GM12878 (cell line): ENCODE measurements at regions not wholly inside any gene's neighbourhood (a gene's known extent, or its start where the extent isn't known, plus 50 kb on each side); places are given as distances from the start of the nearest gene placed in this dataset.
"Not testable (repeated sequence)": the region's sequence is repeated elsewhere in the genome, so short reads cannot be mapped to it uniquely, and the experiment has no call there.

Experiments used
- ATAC-seq: fragments of 200-7000 bp; cut with Tn5 transposase; 3 replicates; pipeline ENCODE4 v1.9.1; 2020; ENCODE audit warnings: mild to moderate bottlenecking, moderate library complexity
- BruUV-seq: library from RNA; stranded (reverse); fragments of 400-500 nt; replicated peaks from 2 replicates; lab custom pipeline; 2021; lab: Mats Ljungman, UMichigan
- CTCF ChIA-PET: fragments of 300-600 bp; sonication (Branson Sonifier 250); formaldehyde crosslinking; extraction: SDS; loops from one replicate; lab custom pipeline; 2021; ENCODE audit warnings: inconsistent platforms; lab: Yijun Ruan, JAX
- POLR2A ChIA-PET: fragments of 350-600 bp; formaldehyde crosslinking; extraction: SDS; loops from one replicate; lab custom pipeline; 2021; ENCODE audit warnings: inconsistent platforms; lab: Charles Lee
- RAD21 ChIA-PET: fragments of 300-600 bp; sonication (Branson Sonifier 250); formaldehyde crosslinking; loops from one replicate; lab custom pipeline; 2023; ENCODE audit warnings: antibody characterized with exemption; ENCODE audit not compliant: unreplicated experiment; lab: Charles Lee
- SMC1A ChIA-PET: fragments of 300-600 bp; sonication (Branson Sonifier 250); formaldehyde crosslinking; loops from one replicate; lab custom pipeline; 2023; ENCODE audit not compliant: unreplicated experiment, uncharacterized antibody; lab: Charles Lee
- DNase-seq: peaks from one replicate; pipeline ENCODE4 v3.0.0-alpha.2; 2011; ENCODE audit warnings: low read depth, low spot score
- FAIRE-seq: peaks from 3 replicates; lab custom pipeline; 2011; peaks lifted over from hg19 to GRCh38; lab: Jason Lieb, UNC
- H2AFZ ChIP-seq: 2 replicates; pipeline ENCODE4 v1.6.0; 2011; ENCODE audit warnings: low read depth, low read length, control low read depth; ENCODE audit not compliant: control insufficient read depth
- H3K27ac ChIP-seq: 2 replicates; pipeline ENCODE4 v1.5.1; 2011; ENCODE audit warnings: control low read depth; ENCODE audit not compliant: control insufficient read depth, insufficient read depth
- H3K27me3 ChIP-seq, 2 experiments: replicated peaks in 1 of 2; 2 replicates each; pipeline versions ENCODE4 v1.6.0 to v1.6.1; 2011; ENCODE audit warnings: low read length in 1 of 2; ENCODE audit not compliant: control insufficient read depth in 2 of 2, insufficient read depth in 2 of 2
- H3K36me3 ChIP-seq, 2 experiments: 2 replicates each; pipeline ENCODE4 v1.5.1; 2011; ENCODE audit warnings: low read length in 1 of 2; ENCODE audit not compliant: control insufficient read depth in 2 of 2, insufficient read depth in 2 of 2
- H3K4me1 ChIP-seq: 2 replicates; pipeline ENCODE4 v1.6.1; 2011; ENCODE audit warnings: mild to moderate bottlenecking, low read length, moderate library complexity, mixed read lengths; ENCODE audit not compliant: control insufficient read depth, insufficient read depth
- H3K4me2 ChIP-seq: 2 replicates; pipeline ENCODE4 v1.6.0; 2011; ENCODE audit warnings: control low read depth; ENCODE audit not compliant: control insufficient read depth, insufficient read depth
- H3K4me3 ChIP-seq: fragments of 200-600 bp; sonication (generic); 2 replicates; pipeline ENCODE4 v1.5.1; 2016
- H3K79me2 ChIP-seq: 2 replicates; pipeline ENCODE4 v1.6.0; 2011; ENCODE audit warnings: low read length; ENCODE audit not compliant: control insufficient read depth, insufficient read depth
- H3K9ac ChIP-seq: 2 replicates; pipeline ENCODE4 v1.8.0; 2011; ENCODE audit warnings: low read length, control low read depth, mixed read lengths; ENCODE audit not compliant: control insufficient read depth, insufficient read depth
- H3K9me3 ChIP-seq: replicated peaks from 3 replicates; pipeline ENCODE4 v1.5.1; 2011; ENCODE audit warnings: mild to moderate bottlenecking, low read length; ENCODE audit not compliant: control insufficient read depth, insufficient read depth
- H4K20me1 ChIP-seq: 2 replicates; pipeline ENCODE4 v1.6.0; 2011; ENCODE audit not compliant: control insufficient read depth, insufficient read depth
- BCL11A ChIP-seq: IDR thresholded peaks from 2 replicates; pipeline ENCODE4 v1.6.1; 2011; ENCODE audit warnings: low read depth, low read length
- IKZF2 ChIP-seq, 2 experiments: fragments of 450-650 bp; IDR thresholded peaks; 2 replicates each; pipeline ENCODE4 v1.6.1; 2017; ENCODE audit warnings: mild to moderate bottlenecking in 2 of 2, moderate library complexity in 2 of 2
- NFYB ChIP-seq: IDR thresholded peaks from 2 replicates; pipeline ENCODE4 v1.6.1; 2011; ENCODE audit warnings: low read depth, mild to moderate bottlenecking, low read length, improper control_type of control experiment, moderate library complexity; ENCODE audit not compliant: insufficient read depth
- RUNX3 ChIP-seq: IDR thresholded peaks from 2 replicates; pipeline ENCODE4 v1.6.1; 2012; ENCODE audit warnings: low read length, inconsistent platforms
- SUPT20H ChIP-seq: IDR thresholded peaks from 2 replicates; pipeline ENCODE4 v1.6.1; 2011; ENCODE audit warnings: low read depth, mild to moderate bottlenecking, low read length, moderate library complexity, borderline replicate concordance; ENCODE audit not compliant: control insufficient read depth
- WGBS: methylation state at CpG from one replicate; pipeline ENCODE4 v1.1.6; 2016; ENCODE audit warnings: low lambda C conversion rate; ENCODE audit not compliant: insufficient replicate concordance, insufficient coverage; ENCODE audit errors: missing lambda C conversion rate; 5-methylcytosine and 5-hydroxymethylcytosine counted together
- in situ Hi-C: fragments of 300-500 bp; cut with MboI; formaldehyde crosslinking; loops from 9 replicates; pipeline ENCODE4 v1.14.3; 2018; ENCODE audit warnings: mixed read lengths
- intact Hi-C: fragments of 100-400 bp; cut with micrococcal nuclease; formaldehyde crosslinking; loops from one replicate; pipeline ENCODE4 v1.14.2; 2022; ENCODE audit not compliant: unreplicated experiment
- TF ChIP-seq, protein P1 (sequence below): fragments of 150-350 bp; IDR thresholded peaks from 2 replicates; pipeline ENCODE4 v1.6.1; 2016; ENCODE audit warnings: low read depth, low read length

DNA sequence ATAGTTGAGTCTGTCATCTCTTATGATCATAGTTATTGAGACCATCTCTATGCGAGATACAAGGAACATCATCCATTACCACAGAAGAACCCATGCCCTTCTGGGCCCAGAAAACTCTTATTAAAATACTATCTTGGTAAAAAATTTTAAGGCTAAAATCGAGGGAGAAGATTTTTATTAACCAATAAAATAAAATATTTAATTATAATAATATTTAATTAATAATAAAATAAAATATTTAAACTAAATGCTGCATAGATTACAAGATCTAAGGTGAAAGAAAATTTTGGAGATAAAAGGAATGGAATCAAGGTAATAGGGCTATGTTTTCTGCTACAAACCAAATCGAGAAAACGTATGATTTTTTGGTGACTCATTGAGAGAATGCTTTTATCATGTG is 540.2 kb downstream of the KCNH5 start (continued):
- TF ChIP-seq IKZF2 (IDR thresholded peaks at IDR 0.05) = no peak
- TF ChIP-seq, protein P1, sequence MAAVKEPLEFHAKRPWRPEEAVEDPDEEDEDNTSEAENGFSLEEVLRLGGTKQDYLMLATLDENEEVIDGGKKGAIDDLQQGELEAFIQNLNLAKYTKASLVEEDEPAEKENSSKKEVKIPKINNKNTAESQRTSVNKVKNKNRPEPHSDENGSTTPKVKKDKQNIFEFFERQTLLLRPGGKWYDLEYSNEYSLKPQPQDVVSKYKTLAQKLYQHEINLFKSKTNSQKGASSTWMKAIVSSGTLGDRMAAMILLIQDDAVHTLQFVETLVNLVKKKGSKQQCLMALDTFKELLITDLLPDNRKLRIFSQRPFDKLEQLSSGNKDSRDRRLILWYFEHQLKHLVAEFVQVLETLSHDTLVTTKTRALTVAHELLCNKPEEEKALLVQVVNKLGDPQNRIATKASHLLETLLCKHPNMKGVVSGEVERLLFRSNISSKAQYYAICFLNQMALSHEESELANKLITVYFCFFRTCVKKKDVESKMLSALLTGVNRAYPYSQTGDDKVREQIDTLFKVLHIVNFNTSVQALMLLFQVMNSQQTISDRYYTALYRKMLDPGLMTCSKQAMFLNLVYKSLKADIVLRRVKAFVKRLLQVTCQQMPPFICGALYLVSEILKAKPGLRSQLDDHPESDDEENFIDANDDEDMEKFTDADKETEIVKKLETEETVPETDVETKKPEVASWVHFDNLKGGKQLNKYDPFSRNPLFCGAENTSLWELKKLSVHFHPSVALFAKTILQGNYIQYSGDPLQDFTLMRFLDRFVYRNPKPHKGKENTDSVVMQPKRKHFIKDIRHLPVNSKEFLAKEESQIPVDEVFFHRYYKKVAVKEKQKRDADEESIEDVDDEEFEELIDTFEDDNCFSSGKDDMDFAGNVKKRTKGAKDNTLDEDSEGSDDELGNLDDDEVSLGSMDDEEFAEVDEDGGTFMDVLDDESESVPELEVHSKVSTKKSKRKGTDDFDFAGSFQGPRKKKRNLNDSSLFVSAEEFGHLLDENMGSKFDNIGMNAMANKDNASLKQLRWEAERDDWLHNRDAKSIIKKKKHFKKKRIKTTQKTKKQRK = no peak
- TF ChIP-seq RUNX3 = no peak
- TF ChIP-seq SUPT20H = no peak
- TF ChIP-seq BCL11A = no peak
- TF ChIP-seq NFYB = no peak

DNA sequence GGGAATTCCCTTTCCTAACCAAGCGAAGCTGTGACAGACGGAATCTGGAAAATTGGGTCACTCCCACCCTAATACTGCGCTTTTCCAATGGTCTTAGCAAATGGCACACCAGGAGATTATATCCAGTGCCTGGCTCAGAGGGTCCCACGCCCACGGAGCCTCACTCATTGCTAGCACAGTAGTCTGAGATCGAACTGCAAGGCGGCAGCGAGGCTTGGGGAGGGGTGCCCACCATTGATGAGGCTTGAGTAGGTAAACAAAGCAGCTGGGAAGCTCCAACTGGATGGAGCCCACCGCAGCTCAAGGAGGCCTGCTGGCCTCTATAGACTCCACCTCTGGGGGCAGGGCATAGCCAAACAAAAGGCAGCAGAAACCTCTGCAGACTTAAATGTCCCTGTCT is 523.9 kb downstream of the KCNH5 start:
- H3K9me3 ChIP-seq, H3K79me2 ChIP-seq, FAIRE-seq, RAD21 ChIA-PET, SMC1A ChIA-PET, intact Hi-C loops, H3K4me3 ChIP-seq, H3K27ac ChIP-seq, H4K20me1 ChIP-seq, H3K4me2 ChIP-seq, H3K4me1 ChIP-seq, POLR2A ChIA-PET, H3K36me3 ChIP-seq, H3K9ac ChIP-seq, DNase-seq, H3K27me3 ChIP-seq, ATAC-seq, H2AFZ ChIP-seq, CTCF ChIA-PET, BruUV-seq, in situ Hi-C loops: not testable (repeated sequence)
- WGBS = 46% methylated on average over 9 of the region's 9 CpGs
